GM13977 (cell line): ENCODE measurements at regions not wholly inside any gene's neighbourhood (a gene's known extent, or its start where the extent isn't known, plus 50 kb on each side); places are given as distances from the start of the nearest gene placed in this dataset.

Source experiments
- DNase-seq: peaks from one replicate; pipeline ENCODE4 v3.0.0; 2012; ENCODE audit warnings: low spot score
- CTCF ChIP-seq: IDR thresholded peaks from 2 replicates; pipeline ENCODE4 v1.5.1; 2012; ENCODE audit warnings: mild to moderate bottlenecking, control low read depth; ENCODE audit not compliant: insufficient read depth; ENCODE audit errors: extremely low read depth, missing control alignments
- in situ Hi-C: fragments of 300-500 bp; cut with MboI; formaldehyde crosslinking; loops from one replicate; pipeline ENCODE4 v1.12.0; 2022; ENCODE audit warnings: low sequenced_read_pairs, low pct_unique_long_range_greater_than_20kb, mixed read lengths, inconsistent platforms; ENCODE audit not compliant: unreplicated experiment

DNA sequence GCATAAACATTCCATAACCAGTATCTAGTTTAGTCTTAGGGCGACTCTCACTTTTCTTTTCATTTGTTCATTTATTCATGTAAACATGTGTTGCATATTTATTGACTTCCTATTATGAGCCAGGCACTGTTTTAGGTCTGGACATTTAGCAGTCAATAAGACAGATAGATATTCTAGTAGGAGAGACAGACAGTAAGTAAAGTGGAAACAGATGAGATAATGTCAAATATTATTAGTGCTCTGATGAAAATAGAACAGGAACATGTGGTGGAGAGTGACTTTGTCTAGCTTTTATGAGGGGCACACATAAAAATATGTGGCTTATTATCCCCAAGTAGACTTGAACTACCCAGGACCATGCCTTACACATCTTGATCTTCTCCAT, 193.0 kb downstream of the NDFIP2 start:
- in situ Hi-C loops: no loop called here
- TF ChIP-seq CTCF: no peak
- no peak for DNase-seq

DNA sequence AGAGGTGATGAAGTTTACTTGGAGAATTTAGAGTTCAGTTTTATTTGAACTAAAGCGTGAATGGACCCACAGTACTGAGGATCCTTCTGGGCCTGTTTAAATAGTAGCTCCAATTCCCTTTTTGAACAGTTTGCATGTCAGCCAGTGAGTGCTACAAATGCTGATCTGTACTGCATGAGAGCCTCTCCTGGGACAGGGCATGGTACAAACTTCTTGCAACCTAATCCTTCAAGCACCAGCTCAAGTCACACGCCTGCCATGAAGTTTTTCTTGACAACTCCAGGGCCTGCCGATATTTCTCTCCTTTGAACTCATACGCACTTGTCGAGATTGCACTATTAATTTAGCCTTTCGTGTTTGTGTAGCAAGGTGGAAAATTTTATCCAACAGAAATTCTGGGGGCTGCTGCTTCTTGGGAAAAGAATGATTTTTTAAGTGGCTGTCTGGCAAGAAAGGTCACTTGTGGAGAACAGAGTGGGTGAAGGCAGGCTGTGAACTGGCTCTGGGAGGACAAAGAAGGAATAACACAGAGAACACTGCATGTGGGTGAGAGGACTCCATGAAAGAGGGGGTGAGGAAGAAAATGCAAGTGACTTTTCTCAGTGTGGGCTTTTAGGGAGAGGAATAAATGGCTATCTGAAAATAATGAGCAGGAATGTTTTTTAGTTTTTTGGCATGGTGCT, 192.5 kb downstream of the NDFIP2 start:
- no peak for DNase-seq
- in situ Hi-C loops: no loop called here
- no peak for TF ChIP-seq CTCF

GRCh38 chr13:79671420-79671819, 190.5 kb downstream of the NDFIP2 start:
- no peak for TF ChIP-seq CTCF
- DNase-seq: no peak
- in situ Hi-C loops: no loop called here

GRCh38 chr13:79668201-79668752, 187.3 kb downstream of the NDFIP2 start:
- in situ Hi-C loops: no loop called here
- TF ChIP-seq CTCF: no peak
- no peak for DNase-seq

GRCh38 chr13:79667771-79668170, 186.8 kb downstream of the NDFIP2 start:
- TF ChIP-seq CTCF: no peak
- in situ Hi-C loops: no loop called here
- no peak for DNase-seq

- in situ Hi-C loops: no loop called here
- TF ChIP-seq CTCF: no peak
- no peak for DNase-seq
Measured at GRCh38 chr13:79663977-79664636, 183.2 kb downstream of the NDFIP2 start.
